Prostate gland (tissue), 2 donors: ENCODE measurements at regions not wholly inside any gene's neighbourhood (a gene's known extent, or its start where the extent isn't known, plus 50 kb on each side); places are given as distances from the start of the nearest gene placed in this dataset.

Source experiments
- DNase-seq: peaks from one replicate; pipeline ENCODE4 v3.0.0-alpha.2; 2019; ENCODE audit warnings: low spot score
- H3K27ac ChIP-seq, 2 donors: fragments of 200-600 bp; sonication (generic); 2 replicates each; pipeline ENCODE4 v1.5.1; 2017 to 2019
- H3K27me3 ChIP-seq: fragments of 200-600 bp; sonication (generic); replicated peaks from 2 replicates; pipeline ENCODE4 v1.5.1; 2019; ENCODE audit not compliant: insufficient read depth
- H3K36me3 ChIP-seq, 2 donors: fragments of 200-600 bp; sonication (generic); 1 replicate in 1 of 2; 2 replicates in 1 of 2; pipeline versions ENCODE4 v1.5.1 to v1.8.1; 2017 to 2019
- H3K4me1 ChIP-seq: fragments of 200-600 bp; sonication (generic); replicated peaks from 2 replicates; pipeline ENCODE4 v1.5.1; 2019
- H3K4me3 ChIP-seq, 2 donors: fragments of 200-600 bp; sonication (generic); 2 replicates each; pipeline ENCODE4 v1.5.1; 2017 to 2019
- H3K9me3 ChIP-seq: fragments of 200-600 bp; sonication (generic); 2 replicates; pipeline ENCODE4 v1.5.1; 2017
- POLR2A ChIP-seq: fragments of 450-650 bp; IDR thresholded peaks from one replicate; pipeline ENCODE4 v1.6.1; 2016; ENCODE audit warnings: antibody characterized with exemption, mild to moderate bottlenecking
- POLR2AphosphoS5 ChIP-seq: sonication (generic); formaldehyde crosslinking; IDR thresholded peaks from one replicate; pipeline ENCODE4 v1.6.1; 2017; ENCODE audit warnings: antibody characterized with exemption
- WGBS: methylation state at CpG from one replicate; pipeline ENCODE4 v1.1.5; 2018; 5-methylcytosine and 5-hydroxymethylcytosine counted together
- intact Hi-C: fragments of 100-400 bp; cut with DNase I; formaldehyde crosslinking; loops from one replicate; pipeline ENCODE4 v1.14.2; 2022
- TF ChIP-seq, protein P1 (sequence below), 4 experiments: fragments of 200-600 bp in 2 of 4; fragments of 450-650 bp in 2 of 4; sonication (generic) in 2 of 4; IDR thresholded peaks; 1 replicate in 3 of 4; 2 replicates in 1 of 4; pipeline ENCODE4 v1.5.1; 2016 to 2019; ENCODE audit warnings: antibody characterized with exemption in 4 of 4, mild to moderate bottlenecking in 2 of 4, moderate library complexity in 2 of 4

DNA sequence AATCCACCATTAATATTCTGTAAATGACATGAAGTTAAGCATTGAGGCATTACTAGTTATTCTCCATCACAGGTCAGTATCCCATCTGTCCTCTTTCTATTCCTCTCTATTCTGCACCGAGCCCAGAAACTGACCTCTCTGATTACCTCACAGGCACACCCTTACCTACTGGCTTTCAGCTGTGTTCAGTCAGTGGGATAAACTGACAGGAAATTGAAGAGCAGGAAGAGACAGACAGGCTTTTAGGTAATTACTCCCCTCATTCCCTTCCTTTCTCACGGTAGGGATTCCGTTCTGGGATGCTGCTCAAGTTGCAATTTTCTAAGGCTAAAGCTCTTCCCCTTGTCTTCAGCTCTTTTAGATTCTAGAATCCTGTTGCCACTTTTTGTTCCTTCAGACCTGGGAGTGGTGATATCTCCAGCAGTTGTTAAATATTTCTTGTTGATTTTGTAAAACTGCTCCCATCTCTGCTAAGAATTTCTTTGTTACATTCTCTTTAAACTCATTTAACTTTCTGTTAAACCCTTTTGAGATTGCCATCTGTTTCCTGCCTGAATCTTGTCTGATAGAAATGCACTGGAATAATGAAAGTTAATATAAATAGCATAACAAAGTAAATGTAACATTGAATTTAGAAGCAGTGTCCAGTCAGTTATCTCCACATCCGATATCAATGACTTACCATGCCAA is 1063.4 kb downstream of the PLA2G4A start:
- H3K36me3 ChIP-seq: no peaks in the 10 kb centered on the region
- 46% methylated on average over 4 of the region's 4 CpGs for WGBS
- intact Hi-C loops: no loop called here

DNA sequence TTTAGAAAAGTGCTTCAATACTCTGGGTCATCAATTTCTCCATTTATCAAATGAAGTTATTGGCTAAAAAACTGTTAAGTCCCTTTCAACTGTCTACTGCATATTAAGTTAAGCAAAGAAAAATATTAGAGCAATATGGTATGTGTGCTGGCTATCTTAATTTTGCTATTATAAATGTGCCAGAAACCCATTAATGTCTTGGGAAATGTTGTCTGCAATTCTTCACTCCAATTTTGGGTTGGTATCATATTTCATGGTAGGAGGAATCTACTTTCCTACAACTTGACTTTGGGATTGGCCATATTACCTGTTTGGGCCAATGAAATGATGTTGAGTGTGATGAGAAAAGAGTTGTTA is 1063.9 kb downstream of the PLA2G4A start:
- no peak for TF ChIP-seq POLR2AphosphoS5
- TF ChIP-seq, protein P1, sequence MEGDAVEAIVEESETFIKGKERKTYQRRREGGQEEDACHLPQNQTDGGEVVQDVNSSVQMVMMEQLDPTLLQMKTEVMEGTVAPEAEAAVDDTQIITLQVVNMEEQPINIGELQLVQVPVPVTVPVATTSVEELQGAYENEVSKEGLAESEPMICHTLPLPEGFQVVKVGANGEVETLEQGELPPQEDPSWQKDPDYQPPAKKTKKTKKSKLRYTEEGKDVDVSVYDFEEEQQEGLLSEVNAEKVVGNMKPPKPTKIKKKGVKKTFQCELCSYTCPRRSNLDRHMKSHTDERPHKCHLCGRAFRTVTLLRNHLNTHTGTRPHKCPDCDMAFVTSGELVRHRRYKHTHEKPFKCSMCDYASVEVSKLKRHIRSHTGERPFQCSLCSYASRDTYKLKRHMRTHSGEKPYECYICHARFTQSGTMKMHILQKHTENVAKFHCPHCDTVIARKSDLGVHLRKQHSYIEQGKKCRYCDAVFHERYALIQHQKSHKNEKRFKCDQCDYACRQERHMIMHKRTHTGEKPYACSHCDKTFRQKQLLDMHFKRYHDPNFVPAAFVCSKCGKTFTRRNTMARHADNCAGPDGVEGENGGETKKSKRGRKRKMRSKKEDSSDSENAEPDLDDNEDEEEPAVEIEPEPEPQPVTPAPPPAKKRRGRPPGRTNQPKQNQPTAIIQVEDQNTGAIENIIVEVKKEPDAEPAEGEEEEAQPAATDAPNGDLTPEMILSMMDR (IDR thresholded peaks at IDR 0.05): no peak
- TF ChIP-seq POLR2A: no peak
- H3K4me1 ChIP-seq: no peaks in the 10 kb centered on the region
- no peak overlapping the region for H3K4me3 ChIP-seq
- no peaks in the 10 kb centered on the region for H3K27me3 ChIP-seq
- H3K9me3 ChIP-seq: no peaks in the 10 kb centered on the region
- H3K36me3 ChIP-seq: no peaks in the 10 kb centered on the region
- no peak overlapping the region for H3K27ac ChIP-seq
- intact Hi-C loops: no loop called here
- no peak for DNase-seq

More for the DNA sequence above, 1063.4 kb downstream of the PLA2G4A start:
- Histone ChIP-seq H3K4me3 (no peak overlapping the region), H3K9me3 (no peaks in the 10 kb centered on the region), H3K27me3 (no peaks in the 10 kb centered on the region), H3K4me1 (no peaks in the 10 kb centered on the region), H3K27ac (no peak overlapping the region)
- no peak for DNase-seq
- TF ChIP-seq POLR2AphosphoS5 (no peak), POLR2A (no peak)
- TF ChIP-seq, protein P1 (IDR thresholded peaks at IDR 0.05): no peak

DNA sequence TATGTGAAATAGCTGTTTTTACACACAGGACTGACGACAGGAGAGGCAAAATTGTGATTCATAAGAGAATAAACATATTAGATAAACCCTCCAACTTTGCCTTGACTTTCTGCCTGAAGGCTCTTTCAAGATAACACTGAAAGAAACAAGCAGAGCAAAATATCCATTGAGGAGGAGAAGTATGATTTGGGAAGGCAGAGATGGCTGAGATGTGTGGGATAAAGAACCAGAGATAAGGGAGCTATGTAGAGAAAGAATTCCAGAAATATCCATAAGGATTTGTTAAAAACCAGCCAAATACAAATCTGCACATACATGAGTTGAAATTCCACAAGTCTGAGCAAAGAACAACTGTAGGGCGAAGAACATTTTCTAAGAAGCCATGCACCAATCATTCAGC is 1064.7 kb downstream of the PLA2G4A start:
- WGBS: 84% methylated on average over 2 of the region's 2 CpGs
- Histone ChIP-seq H3K27me3 (no peaks in the 10 kb centered on the region), H3K4me3 (no peak overlapping the region), H3K4me1 (no peaks in the 10 kb centered on the region), H3K9me3 (no peaks in the 10 kb centered on the region), H3K27ac (no peak overlapping the region), H3K36me3 (no peaks in the 10 kb centered on the region)
- no peak for DNase-seq
- TF ChIP-seq, protein P1 (IDR thresholded peaks at IDR 0.05): no peak
- TF ChIP-seq POLR2AphosphoS5 (no peak), POLR2A (no peak)
- intact Hi-C loops: no loop called here

- TF ChIP-seq, protein P1 (IDR thresholded peaks at IDR 0.05): no peak
- TF ChIP-seq POLR2AphosphoS5 (no peak), POLR2A (no peak)
- Histone ChIP-seq H3K36me3 (no peaks in the 10 kb centered on the region), H3K27ac (no peak overlapping the region), H3K4me1 (no peaks in the 10 kb centered on the region), H3K9me3 (no peaks in the 10 kb centered on the region), H3K27me3 (no peaks in the 10 kb centered on the region), H3K4me3 (no peak overlapping the region)
- intact Hi-C loops: no loop called here
- no peak for DNase-seq
- WGBS: 90% methylated on average over 3 of the region's 3 CpGs
These were observed 1065.6 kb downstream of the PLA2G4A start for GRCh38 chr1:187894349-187894748.

DNA sequence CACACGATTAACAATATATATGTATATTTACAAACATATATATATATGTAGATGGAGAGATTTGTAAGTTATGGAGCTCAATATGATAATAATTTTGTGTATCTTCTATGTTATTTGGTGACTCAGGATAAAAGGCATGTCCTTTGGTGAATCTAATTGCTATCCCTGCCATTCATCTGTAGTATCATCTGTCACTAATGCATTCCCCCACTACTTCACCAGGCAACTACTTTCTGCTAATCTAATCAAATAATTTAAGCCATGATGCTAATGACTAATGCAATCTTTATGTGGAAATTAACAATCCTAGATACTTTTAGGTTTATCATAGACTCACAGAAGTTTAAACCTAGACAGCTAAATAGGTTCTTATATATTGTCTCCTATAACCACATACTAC is 1074.5 kb downstream of the PLA2G4A start:
- no peaks in the 10 kb centered on the region for H3K36me3 ChIP-seq
- H3K4me3 ChIP-seq: no peak overlapping the region
- no peaks in the 10 kb centered on the region for H3K9me3 ChIP-seq
- intact Hi-C loops: no loop called here
- TF ChIP-seq POLR2AphosphoS5 (no peak), POLR2A (no peak)
- TF ChIP-seq, protein P1 (IDR thresholded peaks at IDR 0.05): no peak
- no peaks in the 10 kb centered on the region for H3K27me3 ChIP-seq
- H3K4me1 ChIP-seq: no peaks in the 10 kb centered on the region
- 81% methylated on average over 1 of the region's 1 CpG for WGBS
- H3K27ac ChIP-seq: no peak overlapping the region
- DNase-seq: no peak
